ENCODE measurements at regions not wholly inside any gene's neighbourhood (a gene's known extent, or its start where the extent isn't known, plus 50 kb on each side); places are given as distances from the start of the nearest gene placed in this dataset.
A peak's percentile ranks its signal among the peaks of the same experiment; 100 is the strongest.

DNA sequence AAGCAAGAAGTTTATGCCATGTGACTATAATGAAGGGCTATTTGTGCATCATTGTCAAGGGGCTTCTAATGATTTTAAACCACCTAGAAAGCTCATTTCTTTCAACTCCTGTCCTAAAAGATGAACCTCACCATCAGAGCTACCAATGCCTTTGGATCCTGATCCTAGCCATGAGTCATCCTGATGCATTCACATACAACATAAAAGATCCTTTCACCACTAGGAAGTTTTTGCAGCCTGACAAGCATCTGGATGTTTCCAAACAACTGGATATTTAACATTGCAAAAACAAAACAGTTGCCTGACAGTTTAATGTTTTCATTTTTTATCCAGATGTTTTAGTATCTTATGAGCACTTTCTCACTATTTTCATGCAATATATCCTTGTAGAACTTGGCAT is 425.3 kb downstream of the MBD2 start:
- DNase-seq = peak; percentile 32

DNA sequence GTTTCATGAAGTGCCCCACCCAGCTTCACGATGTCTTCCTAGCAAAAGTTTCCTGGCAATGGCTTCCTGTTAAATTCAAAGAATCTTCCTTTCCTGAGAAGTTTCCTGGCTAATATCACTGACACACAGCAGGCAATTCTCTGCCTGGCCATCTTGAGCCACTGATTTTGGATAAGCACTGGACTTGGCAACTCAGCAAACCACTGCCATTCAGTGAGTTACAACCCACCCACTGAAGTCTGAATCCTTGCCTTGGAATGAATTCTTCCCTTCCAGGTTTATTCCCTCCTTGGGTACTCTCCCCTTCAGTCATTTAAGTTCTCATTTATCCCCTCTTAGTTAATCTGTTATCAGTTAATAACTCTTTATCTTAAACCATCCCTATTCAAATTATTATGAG is 426.0 kb downstream of the MBD2 start:
- peak; percentile 53 for DNase-seq

- peak; percentile 53 for DNase-seq
Measured at GRCh38 chr18:53797998-53798495, 426.4 kb downstream of the MBD2 start.

DNA sequence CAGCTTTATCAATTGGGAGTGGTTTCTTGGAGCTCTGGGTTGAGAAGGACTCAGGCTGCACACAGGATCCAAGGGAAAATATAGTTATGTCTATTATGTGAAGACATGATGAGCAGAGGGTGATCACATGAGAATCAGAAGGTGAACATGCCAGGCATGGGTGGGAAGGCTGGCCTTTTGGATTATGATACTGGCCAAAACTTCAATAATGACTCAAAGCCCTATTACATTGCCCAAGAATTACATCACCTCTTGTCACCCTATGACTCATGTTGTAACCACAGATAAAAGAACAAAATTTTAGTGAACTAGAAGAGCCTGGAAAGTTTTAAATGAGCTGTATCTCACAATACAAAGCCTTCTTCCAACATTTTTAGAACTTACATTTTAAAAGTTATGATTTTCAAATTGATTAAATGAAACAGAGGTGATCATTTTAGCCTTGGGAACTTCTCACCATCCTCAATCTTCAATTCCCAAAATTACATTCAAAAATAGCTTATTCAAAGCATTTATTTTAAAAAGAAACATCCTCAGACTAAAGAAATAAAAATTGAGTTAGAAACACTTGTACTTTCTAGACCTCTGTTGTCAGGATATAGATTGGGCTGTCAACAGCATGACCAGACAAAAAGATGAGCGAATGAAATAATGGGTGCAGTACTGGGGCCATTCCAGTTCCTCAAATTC is 428.3 kb downstream of the MBD2 start:
- DNase-seq = peak; percentile 95

DNA sequence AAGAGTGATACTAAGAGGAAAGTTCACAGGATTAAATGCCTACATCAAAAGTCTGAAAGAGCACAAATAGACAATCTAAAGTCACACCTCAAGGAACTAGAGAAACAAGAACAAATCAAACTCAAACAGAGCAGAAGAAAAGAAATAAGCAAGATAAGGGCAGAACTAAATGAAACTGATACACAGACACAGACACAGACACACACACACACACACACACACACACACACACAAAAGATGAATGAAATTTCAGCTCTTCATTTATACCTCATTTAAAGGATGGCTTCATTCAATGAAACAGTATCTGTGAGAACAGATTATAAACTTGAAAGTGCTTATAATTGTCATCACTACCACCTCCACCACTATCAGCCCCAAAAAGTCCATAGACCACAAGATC is 428.9 kb downstream of the MBD2 start:
- no peak for DNase-seq

GRCh38 chr18:53795061-53795460 is 429.4 kb downstream of the MBD2 start:
- peak; percentile 54 for DNase-seq

- DNase-seq = no peak
Measured at GRCh38 chr18:53792762-53793161, 431.7 kb downstream of the MBD2 start.

DNA sequence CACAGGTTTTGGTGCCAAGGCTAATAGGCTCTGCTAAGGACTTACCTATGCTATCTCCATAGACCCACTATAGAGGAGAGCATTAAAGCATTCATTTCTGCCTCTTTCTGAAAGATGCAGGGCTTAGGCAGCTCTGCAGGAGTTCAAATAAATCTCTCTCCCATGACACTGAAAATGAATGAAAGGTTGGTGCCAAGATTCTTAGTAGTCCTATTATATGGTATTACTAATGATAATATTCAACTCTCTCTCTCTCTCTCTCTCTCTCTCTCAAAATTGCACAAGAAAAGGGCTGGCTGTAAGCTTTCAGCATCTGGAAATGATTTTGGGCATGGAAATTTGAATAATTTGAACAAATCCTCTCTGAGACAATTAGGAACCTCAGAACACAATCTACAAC is 433.7 kb downstream of the MBD2 start:
- DNase-seq = no peak

DNA sequence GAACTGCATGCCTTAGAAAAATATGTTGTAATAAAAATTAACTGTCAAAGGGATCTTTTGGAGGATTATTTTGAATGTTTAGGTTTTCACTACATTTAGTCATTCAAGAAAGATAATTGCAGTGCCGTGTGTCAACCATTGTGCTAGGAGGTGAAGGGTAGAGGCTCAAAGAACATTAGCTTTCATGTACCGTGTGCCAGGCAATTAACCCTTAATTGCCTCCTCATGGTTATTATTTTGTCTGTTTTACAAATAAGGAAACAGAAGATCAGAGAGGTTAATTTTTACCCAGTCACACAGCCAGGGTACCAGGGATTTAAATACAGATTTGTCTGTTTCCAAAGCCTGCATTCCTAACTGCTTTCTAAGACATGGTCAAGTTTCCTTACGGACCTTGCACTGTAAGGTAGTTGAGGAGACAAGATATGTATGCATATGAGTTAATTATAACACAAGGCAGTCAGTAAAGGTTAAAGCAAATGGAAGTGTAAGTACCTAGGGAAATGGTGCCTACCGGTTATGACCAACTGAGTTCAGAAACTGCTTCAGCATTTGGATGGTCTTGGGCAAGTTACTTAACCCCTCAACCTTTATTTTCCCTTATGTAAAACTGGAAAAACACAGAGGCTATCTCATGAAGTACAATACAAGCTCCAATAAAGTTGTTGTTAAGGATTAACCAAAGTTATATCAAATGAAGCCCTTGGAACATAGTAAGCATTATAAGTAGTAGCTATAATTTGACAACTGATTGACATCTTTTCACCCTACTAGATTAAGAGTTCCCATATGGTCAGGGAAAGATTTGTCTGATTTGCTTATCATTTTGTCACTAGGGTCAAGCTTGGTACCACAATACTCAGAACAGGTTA is 434.9 kb downstream of the MBD2 start:
- DNase-seq = no peak

GRCh38 chr18:53785811-53786210 is 438.7 kb downstream of the MBD2 start:
- peak; percentile 56 for DNase-seq

DNA sequence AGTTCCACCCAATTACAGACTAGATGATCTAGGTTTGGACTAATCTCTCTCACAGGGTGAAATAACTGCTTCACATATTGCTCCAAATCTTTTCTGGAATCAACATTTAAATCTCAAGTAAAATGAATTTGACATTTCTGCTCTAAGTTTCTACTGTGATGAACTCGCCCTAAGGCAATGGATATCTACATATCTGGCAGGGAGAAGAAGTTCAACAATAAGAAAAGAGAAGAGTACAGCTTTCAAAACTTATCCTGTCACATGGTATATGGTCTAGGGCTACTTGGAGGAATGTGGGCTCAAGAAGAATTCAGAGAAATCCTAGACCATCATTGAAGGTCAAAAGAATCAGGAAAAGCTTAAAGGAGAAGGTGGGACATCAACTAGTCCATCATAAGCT is 440.2 kb downstream of the MBD2 start:
- no peak for DNase-seq

DNA sequence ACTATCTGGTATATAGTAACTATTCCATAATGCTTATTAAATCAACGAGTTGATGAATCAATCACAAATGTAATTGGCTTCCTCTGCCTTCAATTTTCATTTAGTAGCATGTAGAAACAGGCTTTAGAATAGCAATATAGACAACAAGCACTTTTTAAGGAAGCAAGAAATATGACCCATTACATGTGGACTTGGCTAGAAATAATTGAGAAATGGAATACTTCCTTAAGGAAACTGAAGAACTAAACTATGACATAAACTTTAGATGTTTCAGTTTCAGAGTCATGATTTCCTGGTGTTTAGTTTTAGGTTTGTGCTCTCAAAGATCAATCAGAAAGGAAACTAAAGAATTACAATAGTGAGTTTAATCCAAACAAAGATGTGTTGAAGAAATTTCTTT is 443.8 kb downstream of the MBD2 start:
- DNase-seq = no peak

- no peak for DNase-seq
Measured at GRCh38 chr18:53772293-53772692, 452.2 kb downstream of the MBD2 start.

- no peak for DNase-seq
Measured at GRCh38 chr18:53771664-53772063, 452.8 kb downstream of the MBD2 start.

GRCh38 chr18:53765211-53765610 is 459.3 kb downstream of the MBD2 start:
- DNase-seq = no peak

DNA sequence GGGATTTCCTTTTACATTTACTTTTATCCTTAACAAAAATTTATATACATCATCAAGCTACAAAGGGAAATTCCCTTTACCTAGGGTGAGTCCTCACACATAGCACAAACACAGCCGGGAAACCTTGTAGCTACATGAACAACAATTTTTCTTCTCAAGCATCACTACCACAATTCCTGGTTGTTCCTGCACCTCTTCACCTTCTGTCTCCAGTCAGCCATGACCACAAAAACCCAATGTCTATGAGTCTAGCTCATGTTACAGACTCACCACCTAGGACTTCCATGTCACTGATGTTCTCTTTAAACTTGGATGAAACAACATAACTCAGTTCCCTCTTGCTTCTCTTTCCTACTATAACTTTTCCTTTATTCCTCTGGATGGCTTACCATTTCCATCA is 460.4 kb downstream of the MBD2 start:
- no peak for DNase-seq

DNA sequence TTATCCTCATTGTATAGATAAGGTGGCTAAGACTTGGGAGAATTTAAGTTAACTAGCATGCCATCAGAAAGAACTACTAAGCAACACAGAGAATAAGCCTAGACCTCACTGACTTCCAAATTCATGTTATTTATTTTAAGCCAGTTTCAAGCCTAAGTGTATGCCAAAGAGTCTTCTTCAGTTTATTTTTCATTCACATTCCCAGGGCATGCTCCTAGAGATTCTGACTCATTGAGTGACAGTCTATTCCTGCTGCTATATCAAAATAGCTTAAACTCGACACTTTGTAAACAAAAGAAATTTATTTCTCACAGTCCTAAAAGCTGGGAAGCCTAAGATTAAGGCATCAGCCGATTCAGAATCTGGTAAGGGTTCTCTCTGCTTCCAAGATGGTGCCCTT is 467.1 kb downstream of the MBD2 start:
- DNase-seq = no peak

DNA sequence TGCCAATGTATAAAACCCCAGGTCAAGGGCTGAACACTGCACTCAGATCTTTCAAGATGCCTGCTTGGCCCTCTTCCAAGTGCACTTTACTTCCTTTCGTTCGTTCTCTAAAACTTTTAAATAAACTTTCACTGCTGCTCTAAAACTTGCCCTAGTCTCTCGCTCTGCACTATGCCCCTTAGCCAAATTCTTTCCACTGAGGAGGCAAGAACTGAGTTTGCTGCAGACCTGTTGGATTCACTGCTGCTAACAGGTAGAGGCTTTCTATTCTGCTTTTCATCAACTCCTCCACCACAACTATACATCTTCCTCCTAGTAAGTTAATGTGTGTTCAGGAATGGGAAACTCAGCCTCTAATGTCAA is 467.9 kb downstream of the MBD2 start:
- no peak for DNase-seq

GRCh38 chr18:53755914-53756609 is 468.4 kb downstream of the MBD2 start:
- DNase-seq = no peak

DNA sequence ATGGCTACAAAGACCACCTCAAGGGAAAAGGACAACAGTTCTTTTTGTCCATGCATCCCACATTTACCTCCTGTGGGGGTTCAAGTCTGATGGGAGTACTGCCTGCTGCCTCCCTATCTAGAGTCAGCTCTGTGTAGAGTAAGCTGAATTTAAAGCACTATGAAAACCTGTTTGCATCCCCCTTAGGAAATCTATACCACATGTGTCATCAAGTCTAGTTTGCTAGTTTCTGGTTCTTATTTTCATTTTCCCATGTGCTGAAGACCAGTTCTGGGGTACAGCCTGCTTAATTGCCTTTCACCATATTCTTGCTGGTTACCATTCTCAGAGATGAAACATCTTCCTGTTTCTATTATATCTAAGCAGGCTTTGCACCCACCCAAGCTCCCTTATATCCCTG is 470.3 kb downstream of the MBD2 start:
- no peak for DNase-seq

GRCh38 chr18:53753601-53754000 is 470.9 kb downstream of the MBD2 start:
- no peak for DNase-seq

DNA sequence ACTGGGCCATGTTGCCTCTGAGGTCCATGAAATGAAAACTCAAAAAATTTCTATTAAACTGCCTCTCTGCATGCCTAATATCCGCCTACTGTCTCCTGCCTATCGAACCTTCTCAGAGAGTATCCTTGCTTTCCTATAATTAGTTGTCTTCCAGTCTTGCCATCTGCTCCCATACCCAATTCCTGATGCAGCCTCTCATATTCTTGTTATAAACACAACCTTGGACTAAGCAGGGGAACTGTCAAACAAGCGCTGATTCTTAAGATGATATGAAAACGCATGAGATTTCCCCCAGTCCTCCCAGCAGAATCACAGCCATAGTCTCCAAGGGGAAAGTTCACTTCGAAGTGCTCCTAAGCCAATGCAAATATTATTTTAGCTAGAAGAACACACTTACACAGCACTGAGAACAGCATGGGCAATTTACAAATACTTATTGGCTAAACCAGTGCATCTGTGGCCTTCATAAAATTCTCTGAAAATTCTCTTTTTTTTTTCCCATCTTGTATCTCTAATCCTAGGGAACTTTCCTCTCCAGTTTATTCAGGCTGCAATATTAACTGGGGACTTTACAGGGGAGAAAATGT is 471.6 kb downstream of the MBD2 start:
- no peak for DNase-seq

- no peak for DNase-seq
Measured at GRCh38 chr18:53749766-53750165, 474.7 kb downstream of the MBD2 start.

Data from OCI-M1 (cell line).